B cell (primary cell): ENCODE measurements at regions not wholly inside any gene's neighbourhood (a gene's known extent, or its start where the extent isn't known, plus 50 kb on each side); places are given as distances from the start of the nearest gene placed in this dataset.

Experiments
- ATAC-seq: fragments of 200-7000 bp; cut with Tn5 transposase; one replicate; pipeline ENCODE4 v1.10.0; 2021; ENCODE audit warnings: low read depth, mild to moderate bottlenecking, moderate number of reproducible peaks, moderate library complexity
- CTCF ChIA-PET: fragments of 350-600 bp; sonication (Branson Sonifier 250); formaldehyde crosslinking; loops from one replicate; lab custom pipeline; 2021; ENCODE audit warnings: antibody characterized with exemption, inconsistent platforms; lab: Charles Lee
- POLR2A ChIA-PET: fragments of 350-600 bp; sonication (Branson Sonifier 250); formaldehyde crosslinking; loops from one replicate; lab custom pipeline; 2021; ENCODE audit warnings: antibody characterized with exemption; lab: Charles Lee
- DNase-seq: peaks from one replicate; pipeline ENCODE4 v3.0.0; 2013
- H2AFZ ChIP-seq: 2 replicates; pipeline ENCODE4 v1.6.1; 2012; ENCODE audit warnings: mild to moderate bottlenecking, low read depth, low read length; ENCODE audit not compliant: insufficient read depth, poor library complexity, severe bottlenecking
- H3K27ac ChIP-seq, 2 donors: 1 replicate in 1 of 2; 2 replicates in 1 of 2; pipeline ENCODE4 v1.5.1; 2012 to 2013; ENCODE audit warnings: low read length in 2 of 2, mild to moderate bottlenecking in 2 of 2, moderate library complexity in 1 of 2
- H3K27me3 ChIP-seq, 4 experiments: fragments of 200-600 bp in 1 of 4; sonication (generic) in 1 of 4; replicated peaks in 1 of 4; 1 replicate in 2 of 4; 2 replicates in 2 of 4; pipeline versions ENCODE4 v1.6.1 to v1.7.0; 2013 to 2016; ENCODE audit warnings: low read length in 3 of 4, mild to moderate bottlenecking in 2 of 4, mixed read lengths in 1 of 4, moderate library complexity in 1 of 4; ENCODE audit not compliant: insufficient read depth in 4 of 4, control insufficient read depth in 3 of 4; ENCODE audit errors: control extremely low read depth in 1 of 4
- H3K36me3 ChIP-seq, 2 experiments: replicated peaks in 1 of 2; 1 replicate in 1 of 2; 2 replicates in 1 of 2; pipeline versions ENCODE4 v1.6.1 to v1.7.1; 2013; ENCODE audit warnings: low read length in 1 of 2; ENCODE audit not compliant: insufficient read depth in 2 of 2, control insufficient read depth in 1 of 2; ENCODE audit errors: control extremely low read depth in 1 of 2, extremely low read depth in 1 of 2
- H3K4me1 ChIP-seq, 2 donors: fragments of 200-600 bp in 1 of 2; sonication (generic) in 1 of 2; 1 replicate in 1 of 2; 2 replicates in 1 of 2; pipeline versions ENCODE4 v1.5.1 to v1.6.1; 2013 to 2017; ENCODE audit warnings: low read length in 2 of 2; ENCODE audit not compliant: control insufficient read depth in 2 of 2, insufficient read depth in 2 of 2
- H3K4me2 ChIP-seq: replicated peaks from 2 replicates; pipeline ENCODE3; 2012; ENCODE audit warnings: mild to moderate bottlenecking, low read depth, low read length; ENCODE audit not compliant: poor library complexity, severe bottlenecking
- H3K4me3 ChIP-seq, 5 experiments: fragments of 200-600 bp in 1 of 5; sonication (generic) in 1 of 5; 1 replicate in 3 of 5; 2 replicates in 2 of 5; pipeline versions ENCODE4 v1.5.1 to v1.7.0; 2011 to 2016; ENCODE audit warnings: low read length in 4 of 5, mild to moderate bottlenecking in 4 of 5, low read depth in 2 of 5, control low read depth in 1 of 5, moderate library complexity in 1 of 5; ENCODE audit not compliant: insufficient read depth in 1 of 5; ENCODE audit errors: control extremely low read depth in 1 of 5, extremely low read depth in 1 of 5
- H3K79me2 ChIP-seq: fragments of 200-600 bp; sonication (generic); one replicate; pipeline ENCODE4 v1.6.0; 2016; ENCODE audit warnings: low read length; ENCODE audit not compliant: control insufficient read depth, insufficient read depth
- H3K9ac ChIP-seq: fragments of 200-600 bp; sonication (generic); 2 replicates; pipeline ENCODE4 v1.6.1; 2017; ENCODE audit warnings: mild to moderate bottlenecking, low read length, moderate library complexity
- H3K9me3 ChIP-seq, 3 donors: one replicate each; pipeline versions ENCODE4 v1.6.1 to v1.7.1; 2013; ENCODE audit warnings: low read length in 2 of 3; ENCODE audit not compliant: control insufficient read depth in 2 of 3, insufficient read depth in 1 of 3; ENCODE audit errors: control extremely low read depth in 1 of 3
- H4K20me1 ChIP-seq: 2 replicates; pipeline ENCODE4 v1.6.0; 2012; ENCODE audit warnings: mild to moderate bottlenecking, low read length; ENCODE audit not compliant: insufficient read depth, control insufficient read depth, poor library complexity, severe bottlenecking
- H3K27ac Mint-ChIP-seq: one replicate; pipeline ENCODE4 v1.8.0; 2021; ENCODE audit warnings: mixed read lengths
- H3K27me3 Mint-ChIP-seq: one replicate; pipeline ENCODE4 v1.8.0; 2021; ENCODE audit warnings: mixed read lengths
- H3K4me1 Mint-ChIP-seq: one replicate; pipeline ENCODE4 v1.8.0; 2021; ENCODE audit warnings: mixed read lengths
- H3K4me3 Mint-ChIP-seq: one replicate; pipeline ENCODE4 v1.8.0; 2021; ENCODE audit warnings: mixed read lengths
- H3K9me3 Mint-ChIP-seq: one replicate; pipeline ENCODE4 v1.8.0; 2022; ENCODE audit warnings: mixed read lengths; ENCODE audit not compliant: insufficient read depth
- EZH2 ChIP-seq: IDR thresholded peaks from 2 replicates; pipeline ENCODE4 v1.6.1; 2012; ENCODE audit warnings: borderline replicate concordance, low read depth, mild to moderate bottlenecking, moderate library complexity, low read length; ENCODE audit not compliant: insufficient read depth, poor library complexity, severe bottlenecking
- WGBS: methylation state at CpG from one replicate; pipeline ENCODE4 v1.1.5; 2013; ENCODE audit warnings: missing lambda C conversion rate; ENCODE audit not compliant: insufficient coverage; 5-methylcytosine and 5-hydroxymethylcytosine counted together
- intact Hi-C: fragments of 100-400 bp; cut with micrococcal nuclease; formaldehyde crosslinking; loops from one replicate; pipeline ENCODE4 v1.10.0; 2022
- TF ChIP-seq, protein P1 (sequence below): fragments of 200-600 bp; IDR thresholded peaks from one replicate; pipeline ENCODE4 v1.8.0; 2022; ENCODE audit warnings: antibody characterized with exemption, mild to moderate bottlenecking

DNA sequence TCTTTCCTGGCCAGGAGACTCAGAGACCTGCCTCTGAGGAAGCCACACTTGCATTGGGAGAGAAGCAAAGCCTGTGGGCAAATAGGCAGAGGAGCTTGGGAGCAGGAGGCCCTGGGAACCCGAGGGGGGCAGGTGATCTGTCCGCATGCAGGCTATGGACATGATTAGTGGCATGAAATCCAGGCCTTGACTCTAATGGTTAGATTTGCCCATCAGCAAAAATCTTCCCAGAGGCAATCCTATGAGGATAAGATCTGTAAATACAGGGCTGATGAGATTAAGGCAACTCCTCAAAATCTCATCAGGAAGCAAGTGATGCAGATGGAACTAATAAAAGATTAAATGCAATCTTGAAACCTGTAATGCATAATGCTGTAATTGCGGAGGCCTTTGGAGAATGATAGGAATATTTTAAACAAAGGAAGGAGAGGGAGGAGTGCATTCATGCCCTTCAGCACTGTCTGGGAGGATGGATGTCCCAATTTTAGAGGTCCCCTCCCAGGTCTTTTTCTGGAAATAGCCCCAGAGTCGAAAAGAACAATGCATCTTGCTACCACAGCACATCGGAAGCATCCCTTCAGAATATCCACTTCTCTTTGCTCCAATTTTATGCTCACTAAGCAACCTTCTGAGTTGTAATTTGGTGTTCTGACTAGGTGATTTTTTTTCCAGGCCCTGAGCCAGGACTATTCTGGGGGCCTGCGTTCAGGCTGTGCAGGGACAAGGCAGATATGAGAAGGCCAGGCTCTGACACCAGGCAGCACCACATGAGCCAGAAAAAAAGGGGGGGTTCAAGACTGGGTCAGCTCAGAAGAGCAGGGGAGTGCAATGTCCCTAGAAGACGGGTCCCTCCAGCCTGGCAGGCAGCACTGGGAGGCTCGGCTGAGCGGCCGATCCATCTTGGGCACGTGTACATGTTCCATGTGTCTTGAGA is 66.5 kb downstream of the MED10 start:
- Histone ChIP-seq H3K9me3 (no peaks in the 10 kb centered on the region), H4K20me1 (no peaks in the 10 kb centered on the region), H3K4me3 (no peak overlapping the region), H2AFZ (no peak overlapping the region), H3K27ac (no peak overlapping the region), H3K4me2 (no peak overlapping the region), H3K36me3 (no peaks in the 10 kb centered on the region), H3K9ac (no peak overlapping the region), H3K27me3 (peaks cover 0 to 13% (median 0%) of the 10 kb centered on the region in 4 experiments), H3K79me2 (no peaks in the 10 kb centered on the region), H3K4me1 (no peaks in the 10 kb centered on the region)
- Mint-ChIP-seq H3K27me3 (peaks cover 5% of the 10 kb centered on the region), H3K9me3 (no peaks in the 10 kb centered on the region), H3K4me3 (no peak overlapping the region), H3K4me1 (no peaks in the 10 kb centered on the region), H3K27ac (no peak overlapping the region)
- ChIA-PET POLR2A (no interaction called here), CTCF (no interaction called here)
- intact Hi-C loops = no loop called here
- DNase-seq (no peak), ATAC-seq (no peak)
- TF ChIP-seq, protein P1, sequence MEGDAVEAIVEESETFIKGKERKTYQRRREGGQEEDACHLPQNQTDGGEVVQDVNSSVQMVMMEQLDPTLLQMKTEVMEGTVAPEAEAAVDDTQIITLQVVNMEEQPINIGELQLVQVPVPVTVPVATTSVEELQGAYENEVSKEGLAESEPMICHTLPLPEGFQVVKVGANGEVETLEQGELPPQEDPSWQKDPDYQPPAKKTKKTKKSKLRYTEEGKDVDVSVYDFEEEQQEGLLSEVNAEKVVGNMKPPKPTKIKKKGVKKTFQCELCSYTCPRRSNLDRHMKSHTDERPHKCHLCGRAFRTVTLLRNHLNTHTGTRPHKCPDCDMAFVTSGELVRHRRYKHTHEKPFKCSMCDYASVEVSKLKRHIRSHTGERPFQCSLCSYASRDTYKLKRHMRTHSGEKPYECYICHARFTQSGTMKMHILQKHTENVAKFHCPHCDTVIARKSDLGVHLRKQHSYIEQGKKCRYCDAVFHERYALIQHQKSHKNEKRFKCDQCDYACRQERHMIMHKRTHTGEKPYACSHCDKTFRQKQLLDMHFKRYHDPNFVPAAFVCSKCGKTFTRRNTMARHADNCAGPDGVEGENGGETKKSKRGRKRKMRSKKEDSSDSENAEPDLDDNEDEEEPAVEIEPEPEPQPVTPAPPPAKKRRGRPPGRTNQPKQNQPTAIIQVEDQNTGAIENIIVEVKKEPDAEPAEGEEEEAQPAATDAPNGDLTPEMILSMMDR = no peak
- TF ChIP-seq EZH2 = no peak
- whole genome bisulfite sequencing = 92% methylated on average over 7 of the region's 11 CpGs

DNA sequence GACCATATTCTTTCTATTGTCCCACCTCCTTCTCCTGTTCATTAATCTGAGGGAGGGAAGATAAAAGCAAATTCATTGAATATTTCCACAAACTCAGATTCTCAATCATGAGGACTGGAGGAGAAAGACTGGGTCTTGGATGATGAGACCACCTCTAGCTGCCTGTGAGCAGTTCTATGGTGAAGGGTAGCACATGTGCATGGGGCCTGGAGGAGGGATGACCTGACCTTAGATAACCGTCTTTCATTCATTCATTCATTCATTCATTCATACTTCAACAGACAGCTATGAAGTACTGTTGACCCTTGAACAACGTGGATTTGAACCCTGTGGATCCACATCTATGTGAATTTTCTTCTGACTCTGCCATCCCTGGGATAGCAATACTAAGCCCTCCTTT is 68.4 kb downstream of the MED10 start:
- Histone ChIP-seq H3K79me2 (no peaks in the 10 kb centered on the region), H3K36me3 (no peaks in the 10 kb centered on the region), H2AFZ (no peak overlapping the region), H3K9ac (no peak overlapping the region), H3K9me3 (no peaks in the 10 kb centered on the region), H3K4me2 (no peak overlapping the region), H3K4me3 (no peak overlapping the region), H3K4me1 (no peaks in the 10 kb centered on the region), H3K27ac (no peak overlapping the region), H4K20me1 (no peaks in the 10 kb centered on the region), H3K27me3 (peaks cover 0 to 13% (median 0%) of the 10 kb centered on the region in 4 experiments)
- Mint-ChIP-seq H3K27ac (no peak overlapping the region), H3K9me3 (no peaks in the 10 kb centered on the region), H3K27me3 (peaks cover 4% of the 10 kb centered on the region), H3K4me1 (no peaks in the 10 kb centered on the region), H3K4me3 (no peak overlapping the region)
- ChIA-PET POLR2A (no interaction called here), CTCF (no interaction called here)
- WGBS = 60% methylated on average over 1 of the region's 2 CpGs
- intact Hi-C loops = no loop called here
- ATAC-seq = no peak
- TF ChIP-seq, protein P1 = no peak
- no peak for TF ChIP-seq EZH2
- no peak for DNase-seq
